Cardiac fibroblast (primary cell): ENCODE measurements at regions not wholly inside any gene's neighbourhood (a gene's known extent, or its start where the extent isn't known, plus 50 kb on each side); places are given as distances from the start of the nearest gene placed in this dataset.
A peak's percentile ranks its signal among the peaks of the same experiment; 100 is the strongest.

Experiments used
- DNase-seq, 2 donors: peaks; one replicate each; pipeline versions ENCODE4 v3.0.0 to v3.0.0-alpha.2; 2010; ENCODE audit warnings: low read depth in 2 of 2
- H3K4me3 ChIP-seq, 2 donors: replicated peaks in 1 of 2; 1 replicate in 1 of 2; 2 replicates in 1 of 2; pipeline ENCODE4 v1.5.1; 2011; ENCODE audit warnings: low read depth in 2 of 2, low read length in 2 of 2, mild to moderate bottlenecking in 2 of 2, moderate library complexity in 1 of 2
- CTCF ChIP-seq: IDR thresholded peaks from one replicate; pipeline ENCODE4 v1.5.1; 2011; ENCODE audit warnings: low read depth, mild to moderate bottlenecking, low read length, inconsistent platforms

- no peak for TF ChIP-seq CTCF
- H3K4me3 ChIP-seq: no peak overlapping the region
- DNase-seq: peak; percentile 40 to 58
Observed at GRCh38 chr12:19740472-19741131, 301.3 kb downstream of the AEBP2 start.

- TF ChIP-seq CTCF: no peak
- peak; percentile 29 to 33 for DNase-seq
- no peak overlapping the region for H3K4me3 ChIP-seq
Observed at GRCh38 chr12:19741132-19741489, 301.8 kb downstream of the AEBP2 start.

- peak; percentile 94 to 96 for DNase-seq
- H3K4me3 ChIP-seq: no peak overlapping the region
- no peak for TF ChIP-seq CTCF
Observed at GRCh38 chr12:19744705-19745218, 305.5 kb downstream of the AEBP2 start.

GRCh38 chr12:19746471-19746870 is 307.2 kb downstream of the AEBP2 start:
- H3K4me3 ChIP-seq: no peak overlapping the region
- no peak for DNase-seq
- TF ChIP-seq CTCF: no peak

- no peak for TF ChIP-seq CTCF
- DNase-seq: peak; percentile 34 to 74
- H3K4me3 ChIP-seq: no peak overlapping the region
Observed at GRCh38 chr12:19749906-19750574, 310.7 kb downstream of the AEBP2 start.

- DNase-seq: peak in 1 of 2 donors; percentile 46
- no peak for TF ChIP-seq CTCF
- H3K4me3 ChIP-seq: no peak overlapping the region
Observed at GRCh38 chr12:19751078-19751477, 311.8 kb downstream of the AEBP2 start.
